Choroid plexus epithelial cell (primary cell): ENCODE measurements at regions not wholly inside any gene's neighbourhood (a gene's known extent, or its start where the extent isn't known, plus 50 kb on each side); places are given as distances from the start of the nearest gene placed in this dataset.

Experiments used
- DNase-seq: peaks from one replicate; pipeline ENCODE4 v3.0.0-alpha.2; 2010; ENCODE audit warnings: low read depth
- H3K4me3 ChIP-seq: 2 replicates; pipeline ENCODE4 v1.5.1; 2011; ENCODE audit warnings: low read depth, mild to moderate bottlenecking, control low read depth, low read length, moderate library complexity
- TF ChIP-seq, protein P1 (sequence below): conservative IDR thresholded peaks from 2 replicates; pipeline ENCODE4 v1.5.1; 2011; ENCODE audit warnings: low read depth, mild to moderate bottlenecking, control low read depth, inconsistent platforms, low read length, moderate library complexity

DNA sequence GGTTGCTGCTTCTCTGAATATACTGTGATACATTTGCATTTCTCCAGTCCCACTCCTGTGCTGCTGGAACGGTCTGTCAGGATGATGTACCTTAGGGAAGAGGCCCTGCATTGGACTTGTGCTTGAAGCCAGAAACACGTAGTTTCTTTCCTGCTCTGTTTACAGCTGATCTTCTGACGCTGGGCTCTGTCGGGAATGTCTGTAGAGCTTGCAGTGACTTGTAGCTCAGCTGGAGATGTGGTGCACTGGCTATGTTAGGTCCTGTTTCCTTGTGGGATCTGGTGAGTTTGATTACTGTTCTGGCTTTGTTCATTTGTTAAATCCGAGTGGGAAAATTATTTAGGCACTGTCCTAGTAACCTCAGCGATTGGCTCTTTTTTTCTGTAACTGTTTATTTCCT, 137.2 kb upstream of the WDR1 start:
- no peak overlapping the region for H3K4me3 ChIP-seq
- TF ChIP-seq, protein P1, sequence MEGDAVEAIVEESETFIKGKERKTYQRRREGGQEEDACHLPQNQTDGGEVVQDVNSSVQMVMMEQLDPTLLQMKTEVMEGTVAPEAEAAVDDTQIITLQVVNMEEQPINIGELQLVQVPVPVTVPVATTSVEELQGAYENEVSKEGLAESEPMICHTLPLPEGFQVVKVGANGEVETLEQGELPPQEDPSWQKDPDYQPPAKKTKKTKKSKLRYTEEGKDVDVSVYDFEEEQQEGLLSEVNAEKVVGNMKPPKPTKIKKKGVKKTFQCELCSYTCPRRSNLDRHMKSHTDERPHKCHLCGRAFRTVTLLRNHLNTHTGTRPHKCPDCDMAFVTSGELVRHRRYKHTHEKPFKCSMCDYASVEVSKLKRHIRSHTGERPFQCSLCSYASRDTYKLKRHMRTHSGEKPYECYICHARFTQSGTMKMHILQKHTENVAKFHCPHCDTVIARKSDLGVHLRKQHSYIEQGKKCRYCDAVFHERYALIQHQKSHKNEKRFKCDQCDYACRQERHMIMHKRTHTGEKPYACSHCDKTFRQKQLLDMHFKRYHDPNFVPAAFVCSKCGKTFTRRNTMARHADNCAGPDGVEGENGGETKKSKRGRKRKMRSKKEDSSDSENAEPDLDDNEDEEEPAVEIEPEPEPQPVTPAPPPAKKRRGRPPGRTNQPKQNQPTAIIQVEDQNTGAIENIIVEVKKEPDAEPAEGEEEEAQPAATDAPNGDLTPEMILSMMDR = no peak
- no peak for DNase-seq

DNA sequence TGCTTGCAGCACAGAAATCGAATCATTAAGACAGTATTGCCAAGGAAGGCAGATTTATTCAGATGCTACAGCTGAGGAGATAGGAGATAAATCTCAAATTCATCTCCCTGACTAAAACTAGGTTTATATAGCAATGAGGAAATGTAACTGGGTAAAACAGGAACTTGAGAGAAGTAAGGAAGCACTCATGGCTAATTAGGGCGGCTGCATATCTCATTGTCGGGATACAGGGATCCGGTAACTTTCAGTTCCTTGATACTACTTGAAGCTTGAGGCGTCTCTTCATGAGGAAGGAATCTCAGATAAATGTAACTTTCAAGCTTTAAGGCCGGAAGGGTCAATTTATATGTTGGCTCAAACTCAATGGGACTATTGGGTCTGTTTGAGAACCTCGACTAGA, 129.2 kb upstream of the WDR1 start:
- no peak for DNase-seq
- H3K4me3 ChIP-seq = no peak overlapping the region
- TF ChIP-seq, protein P1 = no peak

DNA sequence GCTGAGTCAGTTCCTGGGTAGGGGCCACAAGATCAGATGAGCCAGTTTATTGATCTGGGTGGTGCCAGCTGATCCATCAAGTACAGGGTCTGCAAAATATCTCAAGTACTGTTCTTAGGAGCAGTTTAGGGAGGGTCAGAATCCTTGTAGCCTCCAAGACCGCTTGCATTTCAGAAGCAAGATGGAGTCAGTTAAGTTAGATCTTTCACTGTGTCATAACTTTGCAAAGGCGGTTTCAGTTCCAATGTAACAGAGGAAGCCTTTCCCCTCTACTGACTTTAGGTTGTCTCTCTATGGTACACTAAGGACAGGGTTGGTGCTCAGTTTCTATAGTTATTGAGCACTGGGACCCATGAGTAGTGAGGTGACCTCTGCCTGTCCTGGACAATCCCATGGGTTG, 127.3 kb upstream of the WDR1 start:
- H3K4me3 ChIP-seq = no peak overlapping the region
- DNase-seq = no peak
- TF ChIP-seq, protein P1 = no peak

DNA sequence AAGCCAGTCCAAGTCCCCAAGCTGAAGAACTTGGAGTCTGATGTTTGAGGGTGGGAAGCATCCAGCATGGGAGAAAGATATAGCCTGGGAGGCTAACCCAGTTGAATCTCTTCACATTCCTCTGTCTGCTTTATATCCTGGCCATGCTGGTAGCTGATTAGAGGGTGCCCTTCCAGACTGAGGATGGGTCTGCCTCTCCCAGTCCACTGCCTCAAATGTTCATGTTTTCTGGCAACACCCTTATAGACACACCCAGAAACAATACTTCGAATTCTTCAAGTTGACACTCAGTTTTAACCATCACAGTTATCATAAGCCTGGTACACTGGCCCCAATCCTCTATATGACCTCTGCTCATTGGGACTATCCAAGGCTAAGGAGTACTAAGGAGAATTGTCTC, 124.1 kb upstream of the WDR1 start:
- H3K4me3 ChIP-seq = no peak overlapping the region
- TF ChIP-seq, protein P1 = no peak
- no peak for DNase-seq

DNA sequence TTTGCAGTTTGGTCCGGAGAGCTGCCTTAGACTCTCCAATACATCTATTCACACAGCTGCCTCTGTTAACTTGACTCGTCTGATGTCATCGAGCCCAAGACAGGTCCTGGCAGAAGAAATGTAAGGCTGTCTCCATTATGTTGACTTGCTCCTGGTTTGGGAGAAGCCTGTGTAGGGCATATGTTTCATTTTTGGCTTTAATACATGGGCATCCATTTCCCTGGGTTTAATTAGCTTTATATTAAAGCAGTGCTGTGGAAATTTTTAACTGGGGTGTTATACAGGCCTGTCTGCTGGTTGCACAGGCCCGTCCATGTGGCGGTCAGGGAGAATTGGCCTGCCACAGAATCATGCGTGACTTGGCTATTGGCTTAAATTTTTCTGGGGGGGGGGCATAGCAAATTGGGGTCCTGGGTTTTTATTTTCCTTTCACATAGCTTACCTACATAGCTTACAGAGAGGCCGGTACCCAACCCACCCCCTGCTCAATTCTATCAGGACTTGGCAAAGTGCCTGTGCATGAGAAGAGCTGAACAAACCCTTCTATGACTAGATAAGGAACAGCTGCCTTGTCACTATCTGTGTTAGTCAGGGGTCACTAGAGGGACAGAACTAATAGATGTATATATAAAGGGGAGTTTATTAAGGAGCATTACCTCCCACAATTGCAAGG, 123.5 kb upstream of the WDR1 start:
- no peak for DNase-seq
- TF ChIP-seq, protein P1 = no peak
- H3K4me3 ChIP-seq = no peak overlapping the region

DNA sequence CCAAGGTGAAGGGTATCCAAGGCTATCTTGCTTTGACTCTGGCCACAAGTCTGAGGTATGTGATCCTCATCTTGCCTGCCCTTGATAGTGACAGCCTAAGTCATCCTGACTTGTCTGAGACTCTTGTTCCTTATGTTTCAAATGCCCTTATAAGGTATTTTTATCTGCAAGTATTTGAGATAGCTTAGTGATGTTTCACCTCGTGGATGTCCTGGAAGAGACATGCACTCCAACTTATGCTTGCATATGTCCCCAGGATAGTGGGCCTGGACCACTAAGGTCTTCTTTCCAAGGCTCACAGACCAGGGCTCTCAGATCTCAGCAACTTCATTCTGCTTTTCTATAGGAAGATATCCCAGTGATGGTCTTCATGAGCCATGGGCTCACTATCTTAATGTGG, 120.5 kb upstream of the WDR1 start:
- TF ChIP-seq, protein P1 = no peak
- DNase-seq = no peak
- no peak overlapping the region for H3K4me3 ChIP-seq

DNA sequence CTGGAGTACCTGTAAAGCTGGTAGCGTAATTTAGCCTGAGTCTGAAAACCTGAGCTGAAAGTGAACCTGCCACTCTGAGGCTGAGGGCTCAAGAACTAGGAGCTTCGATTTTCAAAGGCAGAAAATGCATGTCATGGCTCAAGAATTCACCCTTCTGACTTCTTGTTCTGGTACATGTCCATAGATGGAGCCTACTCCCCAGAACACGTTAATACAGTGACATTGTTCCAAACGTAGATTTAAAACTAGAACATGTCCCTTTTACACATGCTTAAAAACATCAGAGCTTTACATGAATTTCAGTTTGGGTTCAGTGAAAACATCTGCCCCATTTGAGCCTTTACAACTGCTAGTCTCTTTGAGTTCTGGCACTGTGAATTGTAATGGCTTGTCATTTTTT, 115.5 kb upstream of the WDR1 start:
- TF ChIP-seq, protein P1 = no peak
- no peak for DNase-seq

More for the DNA sequence above, 115.5 kb upstream of the WDR1 start:
- no peak overlapping the region for H3K4me3 ChIP-seq
